Fibroblast of pulmonary artery (primary cell): ENCODE measurements at regions not wholly inside any gene's neighbourhood (a gene's known extent, or its start where the extent isn't known, plus 50 kb on each side); places are given as distances from the start of the nearest gene placed in this dataset.

Source experiments
- DNase-seq: peaks from one replicate; pipeline ENCODE4 v3.0.0-alpha.2; 2010; ENCODE audit warnings: low read depth
- H3K4me3 ChIP-seq: replicated peaks from 2 replicates; pipeline ENCODE4 v1.5.1; 2011; ENCODE audit warnings: low read depth, mild to moderate bottlenecking, control low read depth, low read length, moderate library complexity
- TF ChIP-seq, protein P1 (sequence below): IDR thresholded peaks from 2 replicates; pipeline ENCODE4 v1.5.1; 2011; ENCODE audit warnings: mild to moderate bottlenecking, control low read depth, low read length, inconsistent platforms; ENCODE audit errors: missing control alignments

- DNase-seq: no peak
- no peak overlapping the region for H3K4me3 ChIP-seq
- TF ChIP-seq, protein P1, sequence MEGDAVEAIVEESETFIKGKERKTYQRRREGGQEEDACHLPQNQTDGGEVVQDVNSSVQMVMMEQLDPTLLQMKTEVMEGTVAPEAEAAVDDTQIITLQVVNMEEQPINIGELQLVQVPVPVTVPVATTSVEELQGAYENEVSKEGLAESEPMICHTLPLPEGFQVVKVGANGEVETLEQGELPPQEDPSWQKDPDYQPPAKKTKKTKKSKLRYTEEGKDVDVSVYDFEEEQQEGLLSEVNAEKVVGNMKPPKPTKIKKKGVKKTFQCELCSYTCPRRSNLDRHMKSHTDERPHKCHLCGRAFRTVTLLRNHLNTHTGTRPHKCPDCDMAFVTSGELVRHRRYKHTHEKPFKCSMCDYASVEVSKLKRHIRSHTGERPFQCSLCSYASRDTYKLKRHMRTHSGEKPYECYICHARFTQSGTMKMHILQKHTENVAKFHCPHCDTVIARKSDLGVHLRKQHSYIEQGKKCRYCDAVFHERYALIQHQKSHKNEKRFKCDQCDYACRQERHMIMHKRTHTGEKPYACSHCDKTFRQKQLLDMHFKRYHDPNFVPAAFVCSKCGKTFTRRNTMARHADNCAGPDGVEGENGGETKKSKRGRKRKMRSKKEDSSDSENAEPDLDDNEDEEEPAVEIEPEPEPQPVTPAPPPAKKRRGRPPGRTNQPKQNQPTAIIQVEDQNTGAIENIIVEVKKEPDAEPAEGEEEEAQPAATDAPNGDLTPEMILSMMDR: no peak
These were observed 51.9 kb upstream of the OTOL1 start for GRCh38 chr3:161444694-161445077.

GRCh38 chr3:161443921-161444693 lies 52.5 kb upstream of the OTOL1 start:
- no peak overlapping the region for H3K4me3 ChIP-seq
- no peak for DNase-seq
- TF ChIP-seq, protein P1: no peak

DNA sequence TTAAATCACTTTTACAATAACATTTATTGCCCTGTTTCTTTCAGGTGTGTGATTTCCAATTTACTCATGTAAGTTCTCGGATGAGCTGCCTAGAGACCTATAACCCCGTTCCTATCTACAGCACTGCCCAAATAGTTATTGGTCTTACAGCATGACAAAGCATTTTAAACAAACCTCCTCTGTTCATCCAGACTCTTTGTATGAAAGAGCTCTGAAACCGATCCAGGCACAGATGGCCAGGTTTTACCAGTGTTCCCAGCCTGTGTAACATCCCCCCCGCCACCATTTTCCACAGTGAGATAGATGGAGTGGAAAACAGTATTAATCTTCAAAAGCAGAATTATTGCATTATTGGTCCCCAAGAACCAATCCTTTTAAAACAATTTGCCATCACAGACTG lies 59.0 kb upstream of the SPTSSB start:
- DNase-seq: no peak
- H3K4me3 ChIP-seq: no peak overlapping the region
- TF ChIP-seq, protein P1: no peak

DNA sequence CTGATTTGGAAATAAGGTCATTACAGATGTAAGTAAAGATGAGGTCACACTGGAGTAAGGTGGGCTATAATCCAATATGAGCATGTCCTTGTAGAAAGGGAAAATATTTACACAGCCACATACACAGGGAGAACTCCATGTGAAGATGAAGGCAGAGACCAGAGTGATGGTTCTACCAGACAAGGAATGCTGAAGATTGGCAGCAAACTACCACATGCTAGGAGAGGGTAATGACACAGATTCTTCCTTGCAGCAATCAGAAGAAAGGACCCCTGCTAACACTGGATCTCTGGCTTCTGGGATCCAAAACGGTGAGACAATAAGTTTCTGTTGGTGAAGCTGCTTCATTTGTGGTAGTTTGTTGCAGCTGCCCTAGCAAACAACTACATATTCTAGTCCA lies 56.0 kb upstream of the SPTSSB start:
- no peak overlapping the region for H3K4me3 ChIP-seq
- no peak for DNase-seq
- TF ChIP-seq, protein P1: no peak

DNA sequence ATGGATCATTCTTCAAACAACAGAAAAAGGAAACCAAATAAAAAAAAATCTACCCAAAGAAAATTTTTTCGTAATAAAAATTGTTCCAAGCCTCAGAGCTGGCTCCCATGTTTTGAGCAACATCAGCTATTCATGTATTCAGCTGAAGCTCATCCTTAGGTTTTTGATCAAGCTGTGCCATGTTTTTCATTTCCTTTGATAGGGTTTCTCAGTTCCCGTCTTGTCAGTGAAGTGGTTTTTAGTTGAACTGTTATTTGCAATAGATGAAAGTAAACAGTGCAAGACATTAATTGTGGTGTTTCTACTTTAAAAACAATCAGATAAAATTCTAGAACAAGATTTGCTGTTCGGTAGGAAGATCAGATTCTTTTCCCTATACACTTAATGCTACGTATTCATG lies 55.4 kb upstream of the SPTSSB start:
- TF ChIP-seq, protein P1: no peak
- H3K4me3 ChIP-seq: no peak overlapping the region
- no peak for DNase-seq

DNA sequence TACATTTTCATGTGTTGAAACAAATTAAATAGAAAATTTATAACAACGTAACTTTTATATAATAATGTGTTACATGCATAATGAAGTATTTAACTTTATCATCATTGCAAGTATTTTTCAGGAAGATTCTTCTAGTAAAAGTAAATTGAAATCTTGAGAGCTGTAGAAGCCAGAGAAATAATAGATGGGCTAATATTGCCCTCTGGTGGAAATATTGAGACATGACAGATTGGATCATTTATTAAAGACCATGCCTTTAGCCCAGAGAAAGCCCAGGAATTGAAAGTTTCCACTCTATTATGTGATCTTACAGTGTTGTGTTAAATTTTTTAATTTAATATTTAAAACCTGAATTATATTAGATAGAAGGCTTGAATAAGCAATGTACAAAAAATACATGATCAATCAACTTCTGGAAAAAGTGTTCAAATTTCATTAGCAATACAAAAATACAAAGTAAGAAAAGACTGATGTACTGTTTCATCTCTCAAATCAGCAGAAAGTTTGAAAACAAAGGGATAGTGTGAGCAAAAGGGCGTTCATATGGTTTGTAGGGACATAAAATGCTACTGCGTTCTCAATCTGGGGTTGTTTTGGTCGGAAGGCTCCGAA lies 52.7 kb upstream of the SPTSSB start:
- TF ChIP-seq, protein P1: peak; percentile 51
- no peak overlapping the region for H3K4me3 ChIP-seq
- DNase-seq: peak; percentile 65

- H3K4me3 ChIP-seq: no peak overlapping the region
These were observed 50.9 kb upstream of the SPTSSB start for GRCh38 chr3:161422171-161422700.

More at GRCh38 chr3:161422171-161422700, 50.9 kb upstream of the SPTSSB start:
- no peak for DNase-seq
- TF ChIP-seq, protein P1: no peak
